Fibroblast of lung (primary cell): ENCODE measurements at regions not wholly inside any gene's neighbourhood (a gene's known extent, or its start where the extent isn't known, plus 50 kb on each side); places are given as distances from the start of the nearest gene placed in this dataset.

Experiments
- DNase-seq, 2 donors: peaks; one replicate each; pipeline versions ENCODE4 v3.0.0 to v3.0.0-alpha.2; 2010; ENCODE audit warnings: low read depth in 2 of 2
- H2AFZ ChIP-seq: 2 replicates; pipeline ENCODE4 v1.5.1; 2012; ENCODE audit warnings: low read length, control low read depth, inconsistent platforms
- H3K27ac ChIP-seq: 2 replicates; pipeline ENCODE4 v1.5.1; 2011; ENCODE audit warnings: low read length, control low read depth; ENCODE audit not compliant: insufficient read depth
- H3K27me3 ChIP-seq: 2 replicates; pipeline ENCODE4 v1.5.1; 2011; ENCODE audit warnings: mild to moderate bottlenecking, low read length; ENCODE audit not compliant: control insufficient read depth, insufficient read depth
- H3K36me3 ChIP-seq: 2 replicates; pipeline ENCODE4 v1.5.1; 2011; ENCODE audit warnings: low read length; ENCODE audit not compliant: control insufficient read depth, insufficient read depth
- H3K4me1 ChIP-seq: 2 replicates; pipeline ENCODE4 v1.5.1; 2011; ENCODE audit warnings: low read length; ENCODE audit not compliant: control insufficient read depth, insufficient read depth; ENCODE audit errors: extremely low read depth
- H3K4me2 ChIP-seq: 2 replicates; pipeline ENCODE4 v1.5.1; 2011; ENCODE audit warnings: low read length, control low read depth; ENCODE audit not compliant: insufficient read depth; ENCODE audit errors: extremely low read depth
- H3K4me3 ChIP-seq, 4 experiments: fragments of 200-600 bp in 1 of 4; sonication (generic) in 1 of 4; replicated peaks in 1 of 4; 2 replicates each; pipeline ENCODE4 v1.5.1; 2011 to 2016; ENCODE audit warnings: low read length in 4 of 4, low read depth in 3 of 4, mild to moderate bottlenecking in 3 of 4, control low read depth in 2 of 4, inconsistent platforms in 1 of 4, mixed read lengths in 1 of 4; ENCODE audit not compliant: insufficient read depth in 1 of 4; ENCODE audit errors: control extremely low read depth in 1 of 4
- H3K79me2 ChIP-seq: 2 replicates; pipeline ENCODE4 v1.5.1; 2012; ENCODE audit warnings: mild to moderate bottlenecking, low read length, inconsistent platforms; ENCODE audit not compliant: control insufficient read depth, insufficient read depth
- H3K9ac ChIP-seq: 2 replicates; pipeline ENCODE4 v1.5.1; 2011; ENCODE audit warnings: mild to moderate bottlenecking, low read length, control low read depth; ENCODE audit not compliant: insufficient read depth
- H3K9me3 ChIP-seq: 2 replicates; pipeline ENCODE4 v1.5.1; 2012; ENCODE audit warnings: low read depth, low read length; ENCODE audit not compliant: control insufficient read depth, insufficient read depth
- H4K20me1 ChIP-seq: 2 replicates; pipeline ENCODE4 v1.5.1; 2011; ENCODE audit warnings: low read length; ENCODE audit not compliant: control insufficient read depth, insufficient read depth; ENCODE audit errors: extremely low read depth
- CTCF ChIP-seq, 2 donors: IDR thresholded peaks in 1 of 2; conservative IDR thresholded peaks in 1 of 2; 1 replicate in 1 of 2; 2 replicates in 1 of 2; pipeline ENCODE4 v1.5.1; 2011 to 2012; ENCODE audit warnings: low read length in 2 of 2, control low read depth in 1 of 2, inconsistent platforms in 1 of 2, low read depth in 1 of 2, mild to moderate bottlenecking in 1 of 2
- EZH2 ChIP-seq: IDR thresholded peaks from 2 replicates; pipeline ENCODE4 v1.5.1; 2012; ENCODE audit warnings: low read length, control low read depth, mild to moderate bottlenecking; ENCODE audit errors: missing control alignments

GRCh38 chr4:3713817-3714641, 52.2 kb upstream of the ADRA2C start:
- Histone ChIP-seq H3K36me3 (no peaks in the 10 kb centered on the region), H3K4me2 (no peak overlapping the region), H3K4me1 (no peaks in the 10 kb centered on the region), H2AFZ (no peak overlapping the region), H3K27ac (no peak overlapping the region), H3K4me3 (no peak overlapping the region), H3K9ac (no peak overlapping the region), H3K79me2 (no peaks in the 10 kb centered on the region), H3K27me3 (no peaks in the 10 kb centered on the region), H4K20me1 (no peaks in the 10 kb centered on the region), H3K9me3 (no peaks in the 10 kb centered on the region)
- TF ChIP-seq CTCF (conservative IDR thresholded peaks at IDR 0.05 in 1 of 2, IDR thresholded peaks at IDR 0.05 in 1 of 2; ENCODE audit: low read depth in 1 of 2, low read length in 2 of 2) (no peak), EZH2 (no peak)
- DNase-seq, result no peak

- Histone ChIP-seq H3K9ac (no peak overlapping the region), H3K4me2 (no peak overlapping the region), H3K27me3 (no peaks in the 10 kb centered on the region), H2AFZ (no peak overlapping the region), H3K4me3 (no peak overlapping the region), H3K79me2 (no peaks in the 10 kb centered on the region), H3K4me1 (no peaks in the 10 kb centered on the region), H3K36me3 (no peaks in the 10 kb centered on the region), H3K9me3 (no peaks in the 10 kb centered on the region), H4K20me1 (no peaks in the 10 kb centered on the region), H3K27ac (no peak overlapping the region)
- TF ChIP-seq EZH2 (no peak), CTCF (conservative IDR thresholded peaks at IDR 0.05 in 1 of 2, IDR thresholded peaks at IDR 0.05 in 1 of 2; ENCODE audit: low read depth in 1 of 2, low read length in 2 of 2) (no peak)
- no peak for DNase-seq
Observed at GRCh38 chr4:3713346-3713745, 52.8 kb upstream of the ADRA2C start.

GRCh38 chr4:3712936-3713335, 53.2 kb upstream of the ADRA2C start:
- Histone ChIP-seq H4K20me1 (no peaks in the 10 kb centered on the region), H3K79me2 (no peaks in the 10 kb centered on the region), H3K36me3 (no peaks in the 10 kb centered on the region), H3K27ac (no peak overlapping the region), H3K9me3 (no peaks in the 10 kb centered on the region), H3K4me3 (no peak overlapping the region), H3K4me1 (no peaks in the 10 kb centered on the region), H3K4me2 (no peak overlapping the region), H3K9ac (no peak overlapping the region), H2AFZ (no peak overlapping the region), H3K27me3 (no peaks in the 10 kb centered on the region)
- TF ChIP-seq EZH2 (no peak), CTCF (conservative IDR thresholded peaks at IDR 0.05 in 1 of 2, IDR thresholded peaks at IDR 0.05 in 1 of 2; ENCODE audit: low read depth in 1 of 2, low read length in 2 of 2) (no peak)
- DNase-seq, result no peak
